C4-2B (cell line): ENCODE measurements at regions not wholly inside any gene's neighbourhood (a gene's known extent, or its start where the extent isn't known, plus 50 kb on each side); places are given as distances from the start of the nearest gene placed in this dataset.

ENCODE experiments used
- ZFX ChIP-seq: fragments of 450-650 bp; IDR thresholded peaks from 2 replicates; pipeline ENCODE4 v1.6.1; 2017
- TF ChIP-seq, protein P1 (sequence below): fragments of 450-650 bp; conservative IDR thresholded peaks from 2 replicates; pipeline ENCODE4 v1.5.1; 2017; ENCODE audit warnings: mild to moderate bottlenecking

- TF ChIP-seq, protein P1, sequence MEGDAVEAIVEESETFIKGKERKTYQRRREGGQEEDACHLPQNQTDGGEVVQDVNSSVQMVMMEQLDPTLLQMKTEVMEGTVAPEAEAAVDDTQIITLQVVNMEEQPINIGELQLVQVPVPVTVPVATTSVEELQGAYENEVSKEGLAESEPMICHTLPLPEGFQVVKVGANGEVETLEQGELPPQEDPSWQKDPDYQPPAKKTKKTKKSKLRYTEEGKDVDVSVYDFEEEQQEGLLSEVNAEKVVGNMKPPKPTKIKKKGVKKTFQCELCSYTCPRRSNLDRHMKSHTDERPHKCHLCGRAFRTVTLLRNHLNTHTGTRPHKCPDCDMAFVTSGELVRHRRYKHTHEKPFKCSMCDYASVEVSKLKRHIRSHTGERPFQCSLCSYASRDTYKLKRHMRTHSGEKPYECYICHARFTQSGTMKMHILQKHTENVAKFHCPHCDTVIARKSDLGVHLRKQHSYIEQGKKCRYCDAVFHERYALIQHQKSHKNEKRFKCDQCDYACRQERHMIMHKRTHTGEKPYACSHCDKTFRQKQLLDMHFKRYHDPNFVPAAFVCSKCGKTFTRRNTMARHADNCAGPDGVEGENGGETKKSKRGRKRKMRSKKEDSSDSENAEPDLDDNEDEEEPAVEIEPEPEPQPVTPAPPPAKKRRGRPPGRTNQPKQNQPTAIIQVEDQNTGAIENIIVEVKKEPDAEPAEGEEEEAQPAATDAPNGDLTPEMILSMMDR: no peak
- TF ChIP-seq ZFX: no peak
These were observed 60.2 kb upstream of the CYSLTR2 start for GRCh38 chr13:48593536-48593935.
